Right lobe of liver (tissue), 4 donors: ENCODE measurements at regions not wholly inside any gene's neighbourhood (a gene's known extent, or its start where the extent isn't known, plus 50 kb on each side); places are given as distances from the start of the nearest gene placed in this dataset.

ENCODE experiments used
- CTCF ChIP-seq, 4 donors: fragments of 200-600 bp in 3 of 4; fragments of 450-650 bp in 1 of 4; IDR thresholded peaks; one replicate each; pipeline versions ENCODE4 v1.5.1 to v1.8.0; 2016 to 2022; ENCODE audit warnings: antibody characterized with exemption in 4 of 4, mild to moderate bottlenecking in 2 of 4
- POLR2A ChIP-seq: fragments of 450-650 bp; IDR thresholded peaks from one replicate; pipeline ENCODE4 v1.6.1; 2017; ENCODE audit warnings: antibody characterized with exemption, mild to moderate bottlenecking
- donor health status: DM: no; HTN: no; CAD: no.
- donor health status: DM: no; HTN: no; CAD: no.
- donor health status: DM: no; HTN: yes; CAD: no.

DNA sequence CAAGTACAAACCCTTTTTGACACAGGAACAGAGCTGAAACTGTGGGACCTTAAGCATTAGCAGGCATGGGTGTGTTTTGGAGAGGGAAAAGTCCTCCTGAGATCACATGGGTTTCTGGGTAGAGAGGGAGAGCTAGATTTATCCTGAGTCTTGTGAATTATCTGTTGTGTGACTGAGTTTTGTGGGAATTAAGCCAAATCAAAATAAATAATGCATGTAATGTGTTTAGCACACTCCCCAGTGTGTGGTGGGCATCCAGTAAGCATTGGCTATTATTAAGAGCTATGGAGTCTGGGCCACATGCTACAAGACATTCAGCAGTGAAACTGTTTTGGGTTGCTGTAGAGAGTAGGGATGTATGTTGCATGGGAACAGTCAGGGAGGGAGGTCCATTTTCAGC, 75.3 kb upstream of the JAG1 start:
- TF ChIP-seq CTCF (IDR thresholded peaks at IDR 0.05) (no peak), POLR2A (no peak)
